DND-41 (cell line): ENCODE measurements at regions not wholly inside any gene's neighbourhood (a gene's known extent, or its start where the extent isn't known, plus 50 kb on each side); places are given as distances from the start of the nearest gene placed in this dataset.
A peak's percentile ranks its signal among the peaks of the same experiment; 100 is the strongest.

Experiments used
- ATAC-seq: fragments of 200-7000 bp; cut with Tn5 transposase; 3 replicates; pipeline ENCODE4 v1.9.1; 2021; ENCODE audit warnings: low read depth; ENCODE audit not compliant: insufficient read depth
- DNase-seq: peaks from one replicate; pipeline ENCODE4 v3.0.0-alpha.2; 2020
- H2AFZ ChIP-seq: 2 replicates; pipeline ENCODE4 v1.6.0; 2012; ENCODE audit warnings: low read depth, low read length
- H3K27ac ChIP-seq: 2 replicates; pipeline ENCODE4 v1.5.1; 2012; ENCODE audit warnings: low read length, inconsistent platforms
- H3K27me3 ChIP-seq: fragments of 200-600 bp; sonication (generic); 2 replicates; pipeline ENCODE4 v1.6.0; 2012; ENCODE audit warnings: low read length, mild to moderate bottlenecking, inconsistent platforms; ENCODE audit not compliant: insufficient read depth, poor library complexity
- H3K36me3 ChIP-seq: 2 replicates; pipeline ENCODE4 v1.5.1; 2012; ENCODE audit warnings: low read length, inconsistent platforms; ENCODE audit not compliant: insufficient read depth
- H3K4me1 ChIP-seq: 2 replicates; pipeline ENCODE4 v1.5.1; 2012; ENCODE audit warnings: mild to moderate bottlenecking, low read length; ENCODE audit not compliant: insufficient read depth
- H3K4me2 ChIP-seq: 2 replicates; pipeline ENCODE4 v1.6.0; 2012; ENCODE audit warnings: mild to moderate bottlenecking, moderate library complexity, low read length, inconsistent platforms; ENCODE audit not compliant: insufficient read depth
- H3K4me3 ChIP-seq, 2 experiments: fragments of 200-600 bp in 1 of 2; shearing (Covaris generic) in 1 of 2; 2 replicates each; pipeline ENCODE4 v1.5.1; 2012 to 2016; ENCODE audit warnings: inconsistent platforms in 2 of 2, low read length in 2 of 2, mild to moderate bottlenecking in 2 of 2, low read depth in 1 of 2, moderate library complexity in 1 of 2
- H3K79me2 ChIP-seq: 2 replicates; pipeline ENCODE4 v1.6.0; 2012; ENCODE audit warnings: low read length, inconsistent platforms; ENCODE audit not compliant: insufficient read depth
- H3K9ac ChIP-seq: 2 replicates; pipeline ENCODE4 v1.6.0; 2012; ENCODE audit warnings: low read depth, mild to moderate bottlenecking, inconsistent platforms, low read length, moderate library complexity
- H3K9me3 ChIP-seq: 2 replicates; pipeline ENCODE4 v1.5.1; 2012; ENCODE audit warnings: low read length, moderate library complexity, mild to moderate bottlenecking, inconsistent platforms; ENCODE audit not compliant: insufficient read depth, severe bottlenecking
- H4K20me1 ChIP-seq: 2 replicates; pipeline ENCODE4 v1.6.0; 2012; ENCODE audit warnings: low read length; ENCODE audit not compliant: insufficient read depth
- CTCF ChIP-seq: IDR thresholded peaks from 2 replicates; pipeline ENCODE4 v1.5.1; 2012; ENCODE audit warnings: borderline replicate concordance, low read length, moderate library complexity, mild to moderate bottlenecking; ENCODE audit not compliant: poor library complexity, severe bottlenecking; ENCODE audit errors: extremely low read depth
- EZH2 ChIP-seq: IDR thresholded peaks from 3 replicates; pipeline ENCODE4 v1.6.1; 2012; ENCODE audit warnings: borderline replicate concordance, low read depth, mild to moderate bottlenecking, moderate library complexity, low read length, inconsistent platforms; ENCODE audit not compliant: severe bottlenecking

- Histone ChIP-seq H3K9me3 (peaks cover 3% of the 10 kb centered on the region), H3K4me2 (no peak overlapping the region), H3K4me3 (no peak overlapping the region), H2AFZ (no peak overlapping the region), H3K36me3 (no peaks in the 10 kb centered on the region), H3K9ac (no peak overlapping the region), H3K79me2 (no peaks in the 10 kb centered on the region), H3K27me3 (no peaks in the 10 kb centered on the region), H4K20me1 (no peaks in the 10 kb centered on the region), H3K4me1 (peaks cover 5% of the 10 kb centered on the region), H3K27ac (no peak overlapping the region)
- DNase-seq (no peak), ATAC-seq (no peak)
- TF ChIP-seq CTCF (no peak), EZH2 (no peak)
These were observed 423.5 kb upstream of the RGMB start for GRCh38 chr5:98349990-98350365.

- no peak overlapping the region for H2AFZ ChIP-seq
- 0 out of 3 replicates have a peak, but pooled peaks have one; percentile 50 for ATAC-seq
- H3K4me1 ChIP-seq: peaks cover 9% of the 10 kb centered on the region
- H3K27ac ChIP-seq: no peak overlapping the region
- no peaks in the 10 kb centered on the region for H3K79me2 ChIP-seq
- no peaks in the 10 kb centered on the region for H3K36me3 ChIP-seq
- no peak overlapping the region; the same call in 1 of the 2 replicates for H3K4me2 ChIP-seq
- no peak for DNase-seq
- H3K4me3 ChIP-seq: no peak overlapping the region
- H3K27me3 ChIP-seq: no peaks in the 10 kb centered on the region
- no peaks in the 10 kb centered on the region for H4K20me1 ChIP-seq
- no peak for TF ChIP-seq EZH2
- no peak for TF ChIP-seq CTCF
- peaks cover 6% of the 10 kb centered on the region for H3K9me3 ChIP-seq
- no peak overlapping the region for H3K9ac ChIP-seq
These were observed 418.5 kb upstream of the RGMB start for GRCh38 chr5:98354922-98355321.

- H3K79me2 ChIP-seq: no peaks in the 10 kb centered on the region
- H3K4me3 ChIP-seq: no peak overlapping the region
- TF ChIP-seq EZH2 (no peak), CTCF (no peak)
- no peak overlapping the region for H3K4me2 ChIP-seq
- no peak overlapping the region for H3K27ac ChIP-seq
- no peak overlapping the region for H3K9ac ChIP-seq
- H3K9me3 ChIP-seq: peaks cover 8% of the 10 kb centered on the region
- ATAC-seq (no peak), DNase-seq (no peak)
- no peaks in the 10 kb centered on the region for H4K20me1 ChIP-seq
- H3K4me1 ChIP-seq: no peaks in the 10 kb centered on the region
- no peaks in the 10 kb centered on the region for H3K36me3 ChIP-seq
- no peak overlapping the region for H2AFZ ChIP-seq
- H3K27me3 ChIP-seq: no peaks in the 10 kb centered on the region
These were observed 412.9 kb upstream of the RGMB start for GRCh38 chr5:98360548-98360947.

GRCh38 chr5:98363157-98363556, 410.3 kb upstream of the RGMB start:
- H3K4me2 ChIP-seq: no peak overlapping the region
- DNase-seq: no peak
- H3K36me3 ChIP-seq: no peaks in the 10 kb centered on the region
- H3K4me3 ChIP-seq: no peak overlapping the region
- no peaks in the 10 kb centered on the region for H3K4me1 ChIP-seq
- H3K9ac ChIP-seq: no peak overlapping the region
- TF ChIP-seq EZH2 (no peak), CTCF (no peak)
- H3K27me3 ChIP-seq: no peaks in the 10 kb centered on the region
- H2AFZ ChIP-seq: no peak overlapping the region
- H3K79me2 ChIP-seq: no peaks in the 10 kb centered on the region
- no peak for ATAC-seq
- no peak overlapping the region for H3K27ac ChIP-seq
- H3K9me3 ChIP-seq: peaks cover 8% of the 10 kb centered on the region
- H4K20me1 ChIP-seq: no peaks in the 10 kb centered on the region
